DND-41 (cell line): ENCODE measurements at regions not wholly inside any gene's neighbourhood (a gene's known extent, or its start where the extent isn't known, plus 50 kb on each side); places are given as distances from the start of the nearest gene placed in this dataset.

ENCODE experiments used
- ATAC-seq: fragments of 200-7000 bp; cut with Tn5 transposase; 3 replicates; pipeline ENCODE4 v1.9.1; 2021; ENCODE audit warnings: low read depth; ENCODE audit not compliant: insufficient read depth
- DNase-seq: peaks from one replicate; pipeline ENCODE4 v3.0.0-alpha.2; 2020
- H2AFZ ChIP-seq: 2 replicates; pipeline ENCODE4 v1.6.0; 2012; ENCODE audit warnings: low read depth, low read length
- H3K27ac ChIP-seq: 2 replicates; pipeline ENCODE4 v1.5.1; 2012; ENCODE audit warnings: low read length, inconsistent platforms
- H3K27me3 ChIP-seq: fragments of 200-600 bp; sonication (generic); 2 replicates; pipeline ENCODE4 v1.6.0; 2012; ENCODE audit warnings: low read length, mild to moderate bottlenecking, inconsistent platforms; ENCODE audit not compliant: insufficient read depth, poor library complexity
- H3K36me3 ChIP-seq: 2 replicates; pipeline ENCODE4 v1.5.1; 2012; ENCODE audit warnings: low read length, inconsistent platforms; ENCODE audit not compliant: insufficient read depth
- H3K4me1 ChIP-seq: 2 replicates; pipeline ENCODE4 v1.5.1; 2012; ENCODE audit warnings: mild to moderate bottlenecking, low read length; ENCODE audit not compliant: insufficient read depth
- H3K4me2 ChIP-seq: 2 replicates; pipeline ENCODE4 v1.6.0; 2012; ENCODE audit warnings: mild to moderate bottlenecking, moderate library complexity, low read length, inconsistent platforms; ENCODE audit not compliant: insufficient read depth
- H3K4me3 ChIP-seq, 2 experiments: fragments of 200-600 bp in 1 of 2; shearing (Covaris generic) in 1 of 2; 2 replicates each; pipeline ENCODE4 v1.5.1; 2012 to 2016; ENCODE audit warnings: inconsistent platforms in 2 of 2, low read length in 2 of 2, mild to moderate bottlenecking in 2 of 2, low read depth in 1 of 2, moderate library complexity in 1 of 2
- H3K79me2 ChIP-seq: 2 replicates; pipeline ENCODE4 v1.6.0; 2012; ENCODE audit warnings: low read length, inconsistent platforms; ENCODE audit not compliant: insufficient read depth
- H3K9ac ChIP-seq: 2 replicates; pipeline ENCODE4 v1.6.0; 2012; ENCODE audit warnings: low read depth, mild to moderate bottlenecking, inconsistent platforms, low read length, moderate library complexity
- H3K9me3 ChIP-seq: 2 replicates; pipeline ENCODE4 v1.5.1; 2012; ENCODE audit warnings: low read length, moderate library complexity, mild to moderate bottlenecking, inconsistent platforms; ENCODE audit not compliant: insufficient read depth, severe bottlenecking
- H4K20me1 ChIP-seq: 2 replicates; pipeline ENCODE4 v1.6.0; 2012; ENCODE audit warnings: low read length; ENCODE audit not compliant: insufficient read depth
- EZH2 ChIP-seq: IDR thresholded peaks from 3 replicates; pipeline ENCODE4 v1.6.1; 2012; ENCODE audit warnings: borderline replicate concordance, low read depth, mild to moderate bottlenecking, moderate library complexity, low read length, inconsistent platforms; ENCODE audit not compliant: severe bottlenecking
- TF ChIP-seq, protein P1 (sequence below): IDR thresholded peaks from 2 replicates; pipeline ENCODE4 v1.5.1; 2012; ENCODE audit warnings: borderline replicate concordance, low read length, moderate library complexity, mild to moderate bottlenecking; ENCODE audit not compliant: poor library complexity, severe bottlenecking; ENCODE audit errors: extremely low read depth

- no peak overlapping the region for H3K9ac ChIP-seq
- ATAC-seq (no peak), DNase-seq (no peak)
- no peaks in the 10 kb centered on the region for H3K27me3 ChIP-seq
- H3K9me3 ChIP-seq: no peaks in the 10 kb centered on the region
- no peak overlapping the region for H3K4me2 ChIP-seq
- TF ChIP-seq EZH2: no peak
- H3K79me2 ChIP-seq: no peaks in the 10 kb centered on the region
- H3K36me3 ChIP-seq: no peaks in the 10 kb centered on the region
- H3K27ac ChIP-seq: no peak overlapping the region
- no peaks in the 10 kb centered on the region for H4K20me1 ChIP-seq
- no peak overlapping the region for H2AFZ ChIP-seq
- no peak overlapping the region for H3K4me3 ChIP-seq
- no peaks in the 10 kb centered on the region for H3K4me1 ChIP-seq
Measured at GRCh38 chr7:46637793-46638735, 717.0 kb upstream of the IGFBP3 start.

GRCh38 chr7:46636022-46636421 lies 715.0 kb upstream of the IGFBP3 start:
- TF ChIP-seq, protein P1, sequence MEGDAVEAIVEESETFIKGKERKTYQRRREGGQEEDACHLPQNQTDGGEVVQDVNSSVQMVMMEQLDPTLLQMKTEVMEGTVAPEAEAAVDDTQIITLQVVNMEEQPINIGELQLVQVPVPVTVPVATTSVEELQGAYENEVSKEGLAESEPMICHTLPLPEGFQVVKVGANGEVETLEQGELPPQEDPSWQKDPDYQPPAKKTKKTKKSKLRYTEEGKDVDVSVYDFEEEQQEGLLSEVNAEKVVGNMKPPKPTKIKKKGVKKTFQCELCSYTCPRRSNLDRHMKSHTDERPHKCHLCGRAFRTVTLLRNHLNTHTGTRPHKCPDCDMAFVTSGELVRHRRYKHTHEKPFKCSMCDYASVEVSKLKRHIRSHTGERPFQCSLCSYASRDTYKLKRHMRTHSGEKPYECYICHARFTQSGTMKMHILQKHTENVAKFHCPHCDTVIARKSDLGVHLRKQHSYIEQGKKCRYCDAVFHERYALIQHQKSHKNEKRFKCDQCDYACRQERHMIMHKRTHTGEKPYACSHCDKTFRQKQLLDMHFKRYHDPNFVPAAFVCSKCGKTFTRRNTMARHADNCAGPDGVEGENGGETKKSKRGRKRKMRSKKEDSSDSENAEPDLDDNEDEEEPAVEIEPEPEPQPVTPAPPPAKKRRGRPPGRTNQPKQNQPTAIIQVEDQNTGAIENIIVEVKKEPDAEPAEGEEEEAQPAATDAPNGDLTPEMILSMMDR: no peak
- no peak for TF ChIP-seq EZH2
- H3K4me1 ChIP-seq: no peaks in the 10 kb centered on the region
- DNase-seq (no peak), ATAC-seq (no peak)
- H3K79me2 ChIP-seq: no peaks in the 10 kb centered on the region
- no peaks in the 10 kb centered on the region for H3K36me3 ChIP-seq
- H4K20me1 ChIP-seq: no peaks in the 10 kb centered on the region
- H3K4me2 ChIP-seq: no peak overlapping the region
- no peak overlapping the region for H2AFZ ChIP-seq
- no peak overlapping the region for H3K4me3 ChIP-seq
- H3K27ac ChIP-seq: no peak overlapping the region
- no peak overlapping the region for H3K9ac ChIP-seq
- no peaks in the 10 kb centered on the region for H3K27me3 ChIP-seq
- H3K9me3 ChIP-seq: no peaks in the 10 kb centered on the region

DNA sequence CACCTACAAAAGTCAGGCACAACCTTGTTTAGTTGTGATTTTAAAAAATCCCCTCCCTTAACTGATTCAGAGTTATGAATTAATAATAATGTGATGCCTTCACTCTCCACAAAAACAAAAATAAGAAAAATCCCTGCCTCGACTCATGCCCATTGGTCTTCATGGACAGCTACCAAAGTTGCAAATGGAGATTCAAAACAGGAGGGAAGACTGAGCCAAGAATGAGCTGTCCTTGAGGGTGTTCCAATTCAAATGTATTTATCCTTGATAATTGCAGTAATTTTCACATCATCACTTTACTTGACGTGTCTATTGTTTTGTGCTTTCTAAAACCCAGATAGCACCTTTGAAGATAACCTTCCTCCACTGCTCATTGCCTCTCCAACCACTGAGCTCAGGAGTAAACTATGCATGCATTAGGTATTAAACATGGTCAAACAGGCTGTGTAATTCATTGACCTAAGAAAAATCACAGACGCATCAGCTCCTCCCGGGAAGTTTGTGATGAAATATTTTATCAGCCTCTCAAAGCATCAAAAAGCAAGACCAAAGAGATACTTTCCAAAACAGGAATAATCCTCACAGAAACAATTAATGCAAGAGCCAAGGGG lies 712.7 kb upstream of the IGFBP3 start:
- Histone ChIP-seq H3K4me3 (no peak overlapping the region), H3K9ac (no peak overlapping the region), H3K27me3 (no peaks in the 10 kb centered on the region), H2AFZ (no peak overlapping the region), H3K27ac (no peak overlapping the region), H3K79me2 (no peaks in the 10 kb centered on the region), H3K9me3 (no peaks in the 10 kb centered on the region), H4K20me1 (no peaks in the 10 kb centered on the region), H3K4me2 (no peak overlapping the region), H3K4me1 (no peaks in the 10 kb centered on the region), H3K36me3 (no peaks in the 10 kb centered on the region)
- no peak for TF ChIP-seq EZH2
- TF ChIP-seq, protein P1: no peak
- DNase-seq: no peak
- ATAC-seq: no peak

GRCh38 chr7:46633200-46633599 lies 712.1 kb upstream of the IGFBP3 start:
- H3K4me1 ChIP-seq: no peaks in the 10 kb centered on the region
- no peaks in the 10 kb centered on the region for H3K79me2 ChIP-seq
- H3K9ac ChIP-seq: no peak overlapping the region
- DNase-seq (no peak), ATAC-seq (no peak)
- no peak overlapping the region for H3K27ac ChIP-seq
- no peaks in the 10 kb centered on the region for H3K9me3 ChIP-seq
- TF ChIP-seq EZH2: no peak
- TF ChIP-seq, protein P1: no peak
- no peaks in the 10 kb centered on the region for H3K27me3 ChIP-seq
- H3K4me2 ChIP-seq: no peak overlapping the region
- no peak overlapping the region for H2AFZ ChIP-seq
- H4K20me1 ChIP-seq: no peaks in the 10 kb centered on the region
- no peaks in the 10 kb centered on the region for H3K36me3 ChIP-seq
- H3K4me3 ChIP-seq: no peak overlapping the region
